ENCODE measurements at regions not wholly inside any gene's neighbourhood (a gene's known extent, or its start where the extent isn't known, plus 50 kb on each side); places are given as distances from the start of the nearest gene placed in this dataset.
"Not testable (repeated sequence)": the region's sequence is repeated elsewhere in the genome, so short reads cannot be mapped to it uniquely, and the experiment has no call there.

DNA sequence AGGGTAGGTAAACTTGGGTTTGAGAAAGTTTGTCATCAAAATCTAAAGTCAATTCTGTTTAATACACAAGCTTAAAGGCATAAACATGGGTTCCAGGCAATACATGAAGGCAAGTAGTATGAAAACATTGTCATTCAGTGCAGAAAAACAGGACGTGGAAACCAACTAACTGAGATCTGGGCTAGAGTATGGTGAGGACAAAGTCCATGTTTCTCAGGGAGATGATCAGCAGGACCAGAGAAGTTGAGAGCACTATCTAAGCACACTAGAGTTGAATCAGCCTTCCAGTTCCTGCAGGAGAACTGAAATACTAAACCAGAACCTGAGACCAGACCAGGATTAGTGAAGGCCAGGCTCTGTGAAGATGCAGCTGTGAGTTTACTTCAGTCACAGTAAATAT, 302.8 kb upstream of the CRIM1 start:
- DNase-seq, result no peak

DNA sequence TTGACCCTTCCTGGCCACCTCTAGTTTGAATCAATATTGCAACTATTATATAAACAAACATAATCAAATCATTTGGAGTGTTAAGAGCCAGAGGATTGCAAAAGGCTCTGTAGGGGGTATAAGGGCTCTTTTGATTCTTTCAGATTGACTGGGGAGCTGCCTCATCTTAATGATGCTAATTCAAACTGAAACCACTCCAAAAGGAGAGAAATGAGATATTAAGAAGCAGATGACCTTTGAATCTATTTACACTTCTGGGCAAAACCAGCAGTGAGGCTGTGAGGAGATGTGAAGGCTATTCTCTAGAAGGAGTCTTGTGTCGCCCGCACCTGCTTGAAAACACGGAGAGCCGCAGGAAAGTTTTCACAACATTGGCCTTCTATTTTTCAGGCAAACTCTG, 311.2 kb upstream of the CRIM1 start:
- DNase-seq, result no peak

DNA sequence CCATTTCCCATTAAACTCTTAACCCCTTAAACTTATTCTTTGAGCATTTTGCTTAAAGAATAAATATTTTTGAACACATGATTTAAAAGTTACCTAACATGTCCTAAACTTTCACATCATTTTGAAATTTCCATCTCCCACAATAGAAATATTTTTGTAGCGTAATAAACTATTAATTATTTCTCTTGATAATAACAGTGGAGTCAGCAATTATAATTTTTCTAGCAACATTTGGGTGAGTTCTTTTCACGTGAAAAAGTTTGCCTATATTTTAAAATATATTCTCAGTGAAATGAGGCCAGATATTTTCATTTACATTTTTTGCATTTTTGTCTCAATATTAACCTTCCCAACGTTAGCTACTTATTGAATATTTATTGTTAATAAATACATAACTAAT, 320.4 kb upstream of the CRIM1 start:
- DNase-seq, result no peak

DNA sequence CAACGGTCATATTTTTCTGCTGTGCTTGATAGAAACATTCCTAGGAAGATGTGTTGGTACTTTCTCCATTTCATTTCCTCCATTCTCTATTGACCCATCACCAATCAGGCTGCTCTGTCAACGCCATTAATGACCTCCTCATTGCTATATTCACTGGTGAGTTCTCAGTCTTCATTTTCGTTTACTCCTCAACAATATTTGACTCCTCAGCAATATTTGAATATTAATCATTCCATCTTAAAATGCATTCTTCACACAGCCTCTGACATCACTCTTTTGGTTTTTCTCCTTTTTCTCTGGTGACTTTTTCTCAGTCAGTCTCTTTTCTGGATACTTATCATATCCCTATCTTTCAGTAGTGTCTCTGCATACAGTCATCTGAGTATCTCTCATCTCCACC, 323.5 kb upstream of the CRIM1 start:
- DNase-seq, result no peak

DNA sequence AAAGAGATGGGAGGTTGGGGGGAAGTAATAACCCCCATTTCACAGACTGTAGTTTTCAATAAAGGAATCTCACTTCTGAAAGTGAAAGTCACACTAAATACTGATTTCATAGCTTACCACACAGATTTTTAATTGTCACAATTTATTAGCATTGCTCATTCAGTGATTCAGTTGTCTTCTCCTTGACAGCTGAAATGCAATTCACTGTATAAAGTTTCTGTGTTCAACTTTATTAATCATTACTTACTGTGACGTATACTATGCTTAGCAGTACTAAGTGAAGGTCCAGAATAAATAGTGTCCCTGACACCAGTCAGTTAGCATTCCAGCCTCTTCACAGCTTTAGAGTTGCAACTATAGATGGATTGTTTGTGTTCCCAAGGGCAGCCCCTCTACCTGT, 324.1 kb upstream of the CRIM1 start:
- DNase-seq, result no peak

DNA sequence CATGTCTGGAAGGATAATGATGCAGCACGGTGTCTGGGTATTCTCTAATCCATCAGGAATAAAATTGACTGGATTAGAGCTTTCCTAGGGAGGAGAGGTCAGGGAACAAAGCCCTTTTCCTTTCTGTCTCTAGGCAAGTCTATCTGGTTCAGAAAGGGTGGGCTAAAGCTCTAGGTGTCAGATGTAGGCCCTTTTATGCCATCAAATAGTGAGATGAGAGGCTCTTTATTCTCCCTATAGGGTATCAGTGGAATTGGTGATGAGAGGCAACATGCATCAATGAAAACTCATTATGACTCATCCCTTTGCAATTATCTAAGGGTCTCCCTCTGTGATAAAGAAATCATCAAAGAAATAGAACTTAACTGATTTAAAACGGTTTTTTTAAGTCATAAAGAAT, 328.0 kb upstream of the CRIM1 start:
- DNase-seq, result no peak

DNA sequence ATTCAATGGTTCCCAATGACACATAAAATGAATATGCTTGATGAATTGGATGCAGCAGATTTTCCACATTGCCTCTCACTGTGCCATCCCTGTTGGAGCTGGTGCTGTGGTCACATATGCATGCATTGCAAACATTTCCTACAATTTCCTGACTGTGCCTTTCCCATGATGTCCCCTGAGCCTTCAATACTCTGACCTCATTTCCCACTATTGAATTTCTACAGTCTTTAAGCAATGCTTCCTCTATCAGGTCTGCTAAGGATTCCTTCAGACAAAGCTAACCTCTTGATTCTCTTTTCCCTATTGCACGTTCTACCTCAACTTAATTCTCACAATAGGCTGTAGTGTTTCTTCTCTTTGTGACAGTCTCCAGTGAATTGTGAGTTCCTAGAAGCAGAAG, 342.5 kb upstream of the CRIM1 start:
- DNase-seq, result no peak

DNA sequence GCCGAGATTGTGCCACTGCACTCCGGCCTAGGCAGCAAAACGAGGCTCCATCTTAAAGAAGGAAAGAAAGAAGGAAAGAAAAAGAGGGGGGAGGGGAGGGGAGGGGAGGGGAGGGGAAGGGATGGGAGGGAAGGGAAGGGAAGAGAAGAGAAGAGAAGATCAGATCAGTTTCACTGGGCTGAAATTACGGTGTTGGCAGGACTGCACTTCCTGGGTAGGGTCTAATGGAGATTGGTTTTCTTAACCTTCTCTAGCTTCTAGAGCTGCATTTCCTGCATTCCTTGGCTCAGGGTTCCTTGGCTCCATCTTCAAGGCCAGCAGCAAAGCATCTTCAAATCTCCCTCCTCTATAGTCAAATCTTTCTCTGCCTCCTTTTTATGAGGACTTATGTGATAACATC, 349.1 kb upstream of the CRIM1 start:
- no peak for DNase-seq

DNA sequence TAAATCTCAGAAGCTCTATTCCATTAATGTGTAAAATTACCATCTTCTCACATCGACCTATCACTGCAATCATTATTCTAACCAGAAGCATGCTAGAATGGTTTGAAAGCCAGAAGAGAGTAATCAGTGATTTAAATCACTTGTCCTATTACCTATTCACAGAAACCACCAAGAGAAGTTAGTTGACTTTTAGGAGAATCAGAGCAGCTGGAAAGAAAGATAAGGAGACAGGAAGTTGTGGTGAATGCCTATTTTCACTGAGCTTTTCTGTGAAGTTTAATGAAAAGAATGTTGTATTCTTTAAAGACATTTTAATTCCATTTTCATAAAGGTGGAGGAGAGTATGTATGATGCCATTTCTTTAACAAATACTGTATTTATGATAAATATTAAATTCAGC, 352.6 kb upstream of the CRIM1 start:
- no peak for DNase-seq

DNA sequence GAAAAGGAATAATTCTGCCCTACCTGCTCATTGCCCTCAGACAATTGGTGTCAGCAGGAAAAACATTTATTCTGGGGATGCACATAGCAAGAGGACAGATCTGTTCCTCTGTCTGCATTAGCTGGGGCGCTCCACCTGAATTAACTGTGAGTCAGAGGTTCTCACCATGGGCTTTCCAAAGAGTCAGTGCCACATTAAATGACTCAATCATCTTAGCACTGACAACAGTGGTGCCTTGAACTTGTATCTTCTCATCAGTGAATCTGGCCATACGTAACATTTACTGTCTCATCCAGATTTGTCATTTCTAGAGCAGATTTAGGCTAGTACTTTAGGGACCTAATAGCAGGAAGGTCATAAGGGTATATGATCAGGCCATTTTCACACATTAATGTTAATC, 358.1 kb upstream of the CRIM1 start:
- DNase-seq, result no peak

DNA sequence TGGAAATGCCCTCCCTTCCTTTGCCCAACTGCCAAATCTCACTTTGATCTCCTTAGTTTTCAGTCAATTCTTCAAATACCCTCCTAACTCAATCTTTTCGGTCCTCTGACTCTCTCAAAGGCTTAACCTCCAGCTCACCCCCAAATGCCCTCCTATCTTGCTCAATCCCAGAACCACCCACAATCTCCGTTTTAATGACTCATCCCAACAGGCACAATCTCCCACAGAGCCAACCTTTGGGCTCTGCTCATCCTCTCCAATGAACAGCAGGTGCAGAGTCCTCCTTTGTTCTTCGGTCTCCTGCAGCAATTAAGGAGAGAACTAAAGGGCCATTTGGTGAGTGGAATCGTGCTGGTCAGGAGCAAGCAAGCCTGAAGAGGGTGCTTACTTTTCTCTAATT, 366.1 kb upstream of the CRIM1 start:
- no peak for DNase-seq

DNA sequence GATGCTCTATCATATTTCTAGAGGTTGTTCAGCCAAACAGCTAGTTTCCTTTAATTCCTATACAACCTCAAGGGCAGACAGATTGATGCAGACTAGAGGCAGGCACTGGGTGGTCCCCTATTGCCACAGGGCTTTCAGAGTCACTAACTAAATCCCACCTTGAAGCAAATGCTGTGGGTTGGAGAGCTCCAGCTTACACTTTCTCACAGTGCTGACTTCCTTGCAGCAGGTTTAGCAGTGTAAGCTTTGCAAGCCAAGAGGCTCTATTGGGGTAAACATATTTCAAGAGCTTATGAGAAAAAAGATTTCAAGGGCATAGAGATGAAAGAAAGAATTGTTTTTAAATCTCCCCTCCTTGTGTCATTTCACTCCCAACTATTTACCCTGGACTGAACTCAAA, 366.5 kb upstream of the CRIM1 start:
- no peak for DNase-seq

DNA sequence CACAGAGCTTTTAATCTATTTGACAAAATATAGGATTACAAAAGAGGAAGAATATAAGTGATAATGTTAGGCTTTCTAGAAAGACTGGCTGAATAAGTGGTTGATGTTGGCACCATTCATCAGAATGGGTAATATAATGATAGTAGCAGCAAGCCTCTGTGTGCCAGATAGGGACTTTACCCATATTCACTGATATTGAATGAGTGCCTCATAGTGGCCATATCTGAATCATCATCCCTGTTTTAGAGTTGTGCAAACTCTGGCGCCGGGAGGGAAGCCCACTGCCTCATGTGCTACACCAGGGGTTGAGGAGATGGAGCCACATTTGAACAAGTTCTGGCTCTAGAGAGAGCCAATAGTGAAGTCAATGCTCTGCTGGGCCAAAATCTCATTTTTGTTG, 368.7 kb upstream of the CRIM1 start:
- no peak for DNase-seq

DNA sequence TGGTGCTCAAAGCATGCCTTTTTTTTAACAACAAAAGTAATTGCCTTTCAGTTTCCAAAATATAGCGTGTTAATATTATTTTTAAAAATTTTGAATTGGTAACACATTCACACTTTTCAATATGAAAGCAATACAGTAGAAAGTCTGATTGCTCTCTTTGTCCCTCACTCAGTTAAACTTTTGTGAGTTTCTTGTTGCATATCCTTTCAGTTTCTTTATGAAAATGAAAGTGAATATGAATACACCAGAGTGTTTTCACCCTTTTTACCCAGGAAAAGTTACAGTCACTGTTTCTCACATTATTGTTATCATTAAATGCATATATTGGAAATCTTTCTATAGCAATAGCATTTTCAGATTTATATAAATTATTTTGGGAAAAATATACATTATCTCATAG, 377.4 kb upstream of the CRIM1 start:
- DNase-seq, result no peak

DNA sequence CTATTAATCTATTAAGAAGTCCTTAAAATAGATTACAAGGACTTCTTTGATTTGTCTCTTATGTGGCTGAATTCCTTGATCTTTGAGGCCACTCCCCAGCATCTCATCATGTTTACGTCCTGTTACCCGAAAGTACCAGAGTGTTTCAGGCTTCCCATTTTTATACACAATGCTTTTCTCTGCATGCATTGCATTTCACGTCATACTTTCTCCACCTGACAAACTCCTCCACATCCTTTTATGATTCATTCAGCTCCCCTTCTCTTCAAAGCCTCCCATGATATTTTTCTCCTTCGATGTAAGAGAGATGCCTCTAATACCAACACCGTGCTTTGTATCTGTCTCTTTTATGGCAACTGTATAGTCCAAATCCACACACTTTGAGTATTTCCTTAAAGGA, 379.0 kb upstream of the CRIM1 start:
- no peak for DNase-seq

DNA sequence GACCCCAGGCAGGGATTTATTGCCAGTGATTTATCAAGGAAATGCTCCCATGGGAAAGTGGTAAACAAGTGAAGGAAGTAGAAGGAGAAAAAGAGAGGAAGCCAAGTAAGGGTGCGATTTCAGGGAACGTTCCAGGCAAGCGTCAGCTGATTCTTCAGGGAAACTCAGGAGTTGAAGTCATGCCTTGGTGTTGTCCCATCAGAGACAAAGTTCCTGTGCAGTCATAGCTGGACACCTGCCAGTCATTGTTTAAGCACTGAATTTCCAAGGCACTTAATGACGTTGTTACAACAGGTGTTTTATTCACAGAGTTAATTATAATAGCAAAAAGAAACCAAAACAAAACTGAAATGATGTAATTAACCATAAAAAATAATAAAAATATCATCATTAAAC, 381.8 kb upstream of the CRIM1 start:
- no peak for DNase-seq

DNA sequence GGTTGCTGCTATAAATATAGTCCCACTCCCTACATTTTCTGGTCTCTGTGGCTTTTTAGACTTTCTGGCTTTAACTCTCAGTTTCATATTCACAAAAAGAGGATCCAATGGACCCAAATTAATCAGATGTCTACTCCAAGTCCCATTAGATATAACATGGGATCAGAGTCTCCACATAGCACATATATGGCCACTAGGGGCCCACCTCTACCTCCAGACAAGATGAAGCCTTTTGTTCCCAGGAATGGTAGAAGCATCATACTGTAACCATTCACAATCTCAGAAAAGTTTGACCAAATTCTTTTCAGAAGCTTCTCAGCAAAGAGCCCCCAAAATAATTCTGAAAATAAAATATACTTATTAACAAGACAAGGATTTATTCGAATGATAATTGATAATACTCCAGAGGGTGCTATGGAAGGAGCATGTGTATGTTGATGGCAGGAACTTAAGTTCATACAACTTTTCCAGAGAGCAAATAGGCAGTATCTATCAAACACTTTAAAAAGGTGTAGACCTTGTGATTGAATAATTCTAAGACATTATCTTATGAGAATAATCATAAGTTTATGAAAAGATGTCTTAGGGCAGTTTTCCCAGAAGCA, 382.3 kb upstream of the CRIM1 start:
- peak; percentile 1 to 33 (median 16) for DNase-seq

DNA sequence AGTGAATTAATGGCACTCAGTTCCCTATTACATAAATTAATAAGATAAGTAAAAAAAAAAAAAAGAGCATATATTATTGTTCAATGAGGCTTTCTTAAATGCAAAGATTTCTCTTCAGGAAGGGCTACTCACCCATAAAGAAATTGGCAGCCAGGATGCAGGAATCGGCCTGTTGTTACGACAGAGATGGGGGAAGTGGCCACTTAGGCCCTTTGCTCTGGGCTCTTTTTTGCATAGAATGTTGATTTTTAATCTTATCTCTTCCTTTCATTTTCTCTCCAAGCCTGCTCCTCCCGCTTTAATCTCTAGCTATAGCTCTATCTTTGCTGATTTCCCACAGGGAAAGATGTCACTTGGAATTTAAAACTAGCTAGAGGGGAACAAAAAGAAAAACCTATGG, 391.8 kb upstream of the CRIM1 start:
- no peak for DNase-seq

DNA sequence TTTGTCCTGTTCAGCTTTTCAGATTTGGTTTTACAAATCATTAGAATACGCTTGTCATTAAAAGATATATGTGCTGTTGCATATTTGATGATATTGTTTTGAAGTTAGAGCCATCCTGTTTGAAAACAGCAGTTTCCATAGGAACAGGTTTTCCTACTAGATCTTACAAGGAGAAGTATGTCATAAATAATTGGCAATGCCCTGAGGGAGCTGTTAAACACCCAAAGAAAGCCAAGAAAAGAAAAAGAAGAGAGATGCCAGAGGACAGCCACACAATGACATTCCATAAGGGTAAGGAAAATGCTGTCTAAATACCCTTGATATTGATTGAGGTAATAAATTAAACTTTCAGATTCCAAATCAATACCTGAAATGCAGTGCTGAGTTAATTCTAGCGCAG, 392.2 kb upstream of the CRIM1 start:
- DNase-seq, result no peak

DNA sequence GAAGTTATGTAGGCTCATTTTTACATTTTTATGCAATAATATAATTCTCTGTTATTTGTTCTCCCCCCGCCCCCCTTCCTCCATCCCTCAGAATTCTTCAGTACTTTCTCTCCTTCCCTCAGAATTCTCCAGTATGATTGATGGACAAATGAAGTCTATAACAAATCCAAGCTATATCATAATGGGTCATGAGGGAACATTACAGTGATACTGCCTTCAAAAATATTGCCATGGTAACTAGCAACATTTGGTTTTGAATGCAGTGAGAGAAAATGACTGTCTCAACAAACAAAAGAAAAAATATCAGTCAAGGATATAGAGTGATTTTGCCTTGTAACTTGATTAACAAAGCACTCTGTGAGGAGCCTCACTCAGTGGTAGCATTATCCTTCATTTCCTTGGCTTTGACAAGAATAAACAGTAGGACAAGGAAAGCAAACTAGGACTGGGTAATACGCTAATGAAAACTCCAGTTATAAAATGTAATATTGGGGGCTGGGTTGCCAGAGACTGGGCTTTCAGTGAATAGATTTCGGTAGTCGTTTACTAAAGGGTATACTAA, 392.9 kb upstream of the CRIM1 start:
- DNase-seq, result no peak

DNA sequence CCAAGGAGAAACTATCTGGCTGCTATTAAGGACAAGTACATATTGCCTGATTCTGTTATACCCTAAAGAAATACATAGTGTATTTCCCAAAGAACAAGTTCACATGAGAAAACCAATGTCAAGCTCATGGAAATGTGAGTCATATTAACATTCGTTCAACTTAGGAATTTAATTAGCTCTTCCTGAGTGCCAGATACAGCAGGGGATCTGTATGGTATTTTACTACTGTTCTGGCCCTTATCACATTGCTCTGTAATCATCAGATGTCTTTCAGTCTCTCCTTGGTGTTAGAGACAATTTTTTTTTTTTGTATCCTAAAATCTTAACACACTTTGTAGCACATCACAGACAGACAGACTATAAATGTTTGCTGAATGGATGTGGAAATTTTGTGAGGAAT, 395.0 kb upstream of the CRIM1 start:
- no peak for DNase-seq

DNA sequence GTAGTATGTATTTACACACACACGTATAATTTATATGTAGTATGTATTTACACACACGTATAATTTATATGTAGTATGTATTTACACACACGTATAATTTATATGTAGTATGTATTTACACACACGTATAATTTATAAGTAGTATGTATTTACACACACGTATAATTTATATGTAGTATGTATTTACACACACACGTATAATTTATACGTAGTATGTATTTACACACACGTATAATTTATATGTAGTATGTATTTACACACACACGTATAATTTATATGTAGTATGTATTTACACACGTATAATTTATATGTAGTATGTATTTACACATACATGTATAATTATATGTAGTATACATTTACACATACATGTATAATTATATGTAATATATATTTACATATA, 398.5 kb upstream of the CRIM1 start:
- DNase-seq, result not testable (repeated sequence)

DNA sequence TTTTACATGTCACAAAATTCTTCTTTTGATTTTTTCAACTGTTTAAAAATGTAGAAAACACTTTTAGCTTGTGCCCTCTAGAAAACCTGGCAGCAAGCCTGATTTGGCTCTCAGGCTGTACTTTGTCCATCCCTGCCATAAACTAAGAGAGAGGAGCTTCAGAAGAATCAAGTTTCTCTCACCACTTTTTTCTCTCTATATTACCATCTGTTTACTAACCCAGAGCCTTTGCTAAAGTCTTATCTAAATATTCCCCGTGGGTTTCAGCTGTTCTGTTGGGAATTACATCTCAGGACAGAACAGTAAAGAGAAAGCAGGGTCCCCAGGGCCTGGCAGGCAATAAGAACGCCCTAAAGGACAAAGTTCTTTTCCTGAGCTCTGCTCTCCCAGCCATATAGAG, 409.1 kb upstream of the CRIM1 start:
- no peak for DNase-seq

DNA sequence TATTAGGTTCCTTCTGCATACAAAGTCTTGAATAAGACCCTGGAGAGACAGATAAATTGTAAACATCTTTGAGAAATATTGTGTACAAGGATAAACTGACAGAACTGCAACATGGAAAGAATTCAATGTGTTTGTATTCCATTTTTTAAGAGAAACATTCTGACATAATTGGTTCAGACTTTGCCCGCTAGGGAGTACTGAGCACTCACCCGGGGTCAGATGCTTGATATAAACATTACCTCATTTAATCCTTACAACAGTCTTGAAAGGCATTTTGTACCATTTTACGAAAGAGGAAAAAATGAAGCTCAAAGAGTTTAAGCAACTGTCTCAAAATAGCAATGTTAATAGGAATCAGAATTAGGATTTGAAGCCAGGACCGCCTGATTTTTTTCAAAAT, 416.7 kb upstream of the CRIM1 start:
- DNase-seq, result no peak

DNA sequence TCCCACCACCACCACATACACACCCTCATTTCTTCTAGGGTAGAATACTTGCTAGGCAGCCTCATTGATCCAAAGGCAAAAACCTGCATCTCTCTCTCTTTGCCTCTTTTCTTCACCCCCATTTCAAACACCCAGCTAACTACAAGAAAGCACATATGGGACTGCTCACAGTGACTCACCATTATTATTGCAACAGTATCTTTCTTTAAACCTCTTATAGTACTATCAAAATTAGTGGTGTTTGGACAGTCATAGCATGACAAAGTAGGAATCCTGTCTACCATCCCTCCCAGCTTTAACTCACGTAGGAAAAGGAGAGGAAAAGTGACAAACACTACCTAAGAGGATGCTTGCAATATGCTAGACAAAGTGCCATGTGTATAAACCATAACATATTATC, 422.5 kb upstream of the CRIM1 start:
- no peak for DNase-seq

All from suppressor macrophage (primary cell).